HEK293 (cell line): ENCODE measurements at regions not wholly inside any gene's neighbourhood (a gene's known extent, or its start where the extent isn't known, plus 50 kb on each side); places are given as distances from the start of the nearest gene placed in this dataset.

Experiments
- MYNN ChIP-seq: fragments of 450-650 bp; formaldehyde crosslinking; IDR thresholded peaks from 2 replicates; pipeline ENCODE4 v1.5.1; 2016; ENCODE audit warnings: missing biosample characterization, missing genetic modification characterization, borderline replicate concordance
- ZNF239 ChIP-seq: fragments of 450-650 bp; formaldehyde crosslinking; IDR thresholded peaks from 2 replicates; pipeline ENCODE4 v1.5.1; 2016; ENCODE audit warnings: missing biosample characterization, missing genetic modification characterization
- ZNF416 ChIP-seq: fragments of 450-650 bp; formaldehyde crosslinking; IDR thresholded peaks from 2 replicates; pipeline ENCODE4 v1.5.1; 2016; ENCODE audit warnings: missing biosample characterization, missing genetic modification characterization
- ZNF433 ChIP-seq: fragments of 450-650 bp; formaldehyde crosslinking; IDR thresholded peaks from 2 replicates; pipeline ENCODE4 v1.5.1; 2016; ENCODE audit warnings: missing biosample characterization, missing genetic modification characterization, low read depth
- ZNF549 ChIP-seq: fragments of 450-650 bp; IDR thresholded peaks from 2 replicates; pipeline ENCODE4 v1.5.1; 2018; ENCODE audit warnings: missing biosample characterization, missing genetic modification characterization, mild to moderate bottlenecking, inconsistent platforms, moderate library complexity
- TF ChIP-seq, protein P1 (sequence below): fragments of 450-650 bp; formaldehyde crosslinking; IDR thresholded peaks from 2 replicates; pipeline ENCODE4 v1.5.1; 2016; ENCODE audit warnings: missing biosample characterization, missing genetic modification characterization
- TF ChIP-seq, protein P2 (sequence below): fragments of 450-650 bp; formaldehyde crosslinking; IDR thresholded peaks from 2 replicates; pipeline ENCODE4 v1.5.1; 2016; ENCODE audit warnings: missing biosample characterization, missing genetic modification characterization
- TF ChIP-seq, protein P3 (sequence below): fragments of 450-650 bp; IDR thresholded peaks from 2 replicates; pipeline ENCODE4 v1.5.1; 2018; ENCODE audit warnings: missing biosample characterization, missing genetic modification characterization
- TF ChIP-seq, protein P4 (sequence below): fragments of 450-650 bp; formaldehyde crosslinking; IDR thresholded peaks from 2 replicates; pipeline ENCODE4 v1.5.1; 2016; ENCODE audit warnings: missing biosample characterization, missing genetic modification characterization, low read depth
- TF ChIP-seq, protein P5 (sequence below): fragments of 450-650 bp; formaldehyde crosslinking; IDR thresholded peaks from 2 replicates; pipeline ENCODE4 v1.5.1; 2017; ENCODE audit warnings: missing biosample characterization, missing genetic modification characterization

DNA sequence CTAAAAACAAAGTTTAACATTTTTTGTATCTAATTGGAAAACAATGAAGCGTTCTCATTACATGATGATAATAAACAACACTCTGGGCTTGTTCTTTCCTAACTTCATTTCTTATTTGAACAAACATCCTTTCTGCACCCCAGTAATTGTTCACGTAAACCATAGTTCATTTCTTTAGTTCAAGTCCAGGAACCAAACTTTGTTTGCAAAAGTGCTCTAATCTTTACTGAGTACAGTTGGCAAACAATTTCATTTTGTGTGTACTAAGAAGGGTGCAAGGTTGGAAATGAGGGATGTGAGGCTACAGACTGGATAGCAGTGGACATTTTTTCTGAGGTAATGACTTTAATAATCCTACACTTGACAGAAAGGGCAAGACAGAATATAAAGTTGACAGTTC lies 113.5 kb downstream of the NREP start:
- TF ChIP-seq ZNF433 (tag by site-specific recombination) = no peak
- TF ChIP-seq, protein P1, sequence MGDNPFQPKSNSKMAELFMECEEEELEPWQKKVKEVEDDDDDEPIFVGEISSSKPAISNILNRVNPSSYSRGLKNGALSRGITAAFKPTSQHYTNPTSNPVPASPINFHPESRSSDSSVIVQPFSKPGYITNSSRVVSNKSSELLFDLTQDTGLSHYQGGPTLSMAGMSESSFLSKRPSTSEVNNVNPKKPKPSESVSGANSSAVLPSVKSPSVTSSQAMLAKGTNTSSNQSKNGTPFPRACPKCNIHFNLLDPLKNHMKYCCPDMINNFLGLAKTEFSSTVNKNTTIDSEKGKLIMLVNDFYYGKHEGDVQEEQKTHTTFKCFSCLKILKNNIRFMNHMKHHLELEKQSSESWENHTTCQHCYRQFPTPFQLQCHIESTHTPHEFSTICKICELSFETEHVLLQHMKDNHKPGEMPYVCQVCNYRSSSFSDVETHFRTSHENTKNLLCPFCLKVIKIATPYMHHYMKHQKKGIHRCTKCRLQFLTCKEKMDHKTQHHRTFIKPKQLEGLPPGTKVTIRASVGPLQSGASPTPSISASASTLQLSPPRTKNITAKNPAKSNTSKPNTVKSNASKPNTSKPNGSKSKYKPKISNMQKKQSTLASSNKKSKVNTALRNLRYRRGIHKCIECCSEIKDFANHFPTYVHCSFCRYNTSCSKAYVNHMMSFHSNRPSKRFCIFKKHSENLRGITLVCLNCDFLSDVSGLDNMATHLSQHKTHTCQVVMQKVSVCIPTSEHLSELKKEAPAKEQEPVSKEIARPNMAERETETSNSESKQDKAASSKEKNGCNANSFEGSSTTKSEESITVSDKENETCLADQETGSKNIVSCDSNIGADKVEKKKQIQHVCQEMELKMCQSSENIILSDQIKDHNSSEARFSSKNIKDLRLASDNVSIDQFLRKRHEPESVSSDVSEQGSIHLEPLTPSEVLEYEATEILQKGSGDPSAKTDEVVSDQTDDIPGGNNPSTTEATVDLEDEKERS (tag by site-specific recombination) = no peak
- TF ChIP-seq, protein P2, sequence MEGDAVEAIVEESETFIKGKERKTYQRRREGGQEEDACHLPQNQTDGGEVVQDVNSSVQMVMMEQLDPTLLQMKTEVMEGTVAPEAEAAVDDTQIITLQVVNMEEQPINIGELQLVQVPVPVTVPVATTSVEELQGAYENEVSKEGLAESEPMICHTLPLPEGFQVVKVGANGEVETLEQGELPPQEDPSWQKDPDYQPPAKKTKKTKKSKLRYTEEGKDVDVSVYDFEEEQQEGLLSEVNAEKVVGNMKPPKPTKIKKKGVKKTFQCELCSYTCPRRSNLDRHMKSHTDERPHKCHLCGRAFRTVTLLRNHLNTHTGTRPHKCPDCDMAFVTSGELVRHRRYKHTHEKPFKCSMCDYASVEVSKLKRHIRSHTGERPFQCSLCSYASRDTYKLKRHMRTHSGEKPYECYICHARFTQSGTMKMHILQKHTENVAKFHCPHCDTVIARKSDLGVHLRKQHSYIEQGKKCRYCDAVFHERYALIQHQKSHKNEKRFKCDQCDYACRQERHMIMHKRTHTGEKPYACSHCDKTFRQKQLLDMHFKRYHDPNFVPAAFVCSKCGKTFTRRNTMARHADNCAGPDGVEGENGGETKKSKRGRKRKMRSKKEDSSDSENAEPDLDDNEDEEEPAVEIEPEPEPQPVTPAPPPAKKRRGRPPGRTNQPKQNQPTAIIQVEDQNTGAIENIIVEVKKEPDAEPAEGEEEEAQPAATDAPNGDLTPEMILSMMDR = no peak
- TF ChIP-seq ZNF239 = no peak
- TF ChIP-seq, protein P3, sequence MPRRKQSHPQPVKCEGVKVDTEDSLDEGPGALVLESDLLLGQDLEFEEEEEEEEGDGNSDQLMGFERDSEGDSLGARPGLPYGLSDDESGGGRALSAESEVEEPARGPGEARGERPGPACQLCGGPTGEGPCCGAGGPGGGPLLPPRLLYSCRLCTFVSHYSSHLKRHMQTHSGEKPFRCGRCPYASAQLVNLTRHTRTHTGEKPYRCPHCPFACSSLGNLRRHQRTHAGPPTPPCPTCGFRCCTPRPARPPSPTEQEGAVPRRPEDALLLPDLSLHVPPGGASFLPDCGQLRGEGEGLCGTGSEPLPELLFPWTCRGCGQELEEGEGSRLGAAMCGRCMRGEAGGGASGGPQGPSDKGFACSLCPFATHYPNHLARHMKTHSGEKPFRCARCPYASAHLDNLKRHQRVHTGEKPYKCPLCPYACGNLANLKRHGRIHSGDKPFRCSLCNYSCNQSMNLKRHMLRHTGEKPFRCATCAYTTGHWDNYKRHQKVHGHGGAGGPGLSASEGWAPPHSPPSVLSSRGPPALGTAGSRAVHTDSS = no peak
- TF ChIP-seq ZNF549 (tag by site-specific recombination) = no peak
- TF ChIP-seq, protein P4, sequence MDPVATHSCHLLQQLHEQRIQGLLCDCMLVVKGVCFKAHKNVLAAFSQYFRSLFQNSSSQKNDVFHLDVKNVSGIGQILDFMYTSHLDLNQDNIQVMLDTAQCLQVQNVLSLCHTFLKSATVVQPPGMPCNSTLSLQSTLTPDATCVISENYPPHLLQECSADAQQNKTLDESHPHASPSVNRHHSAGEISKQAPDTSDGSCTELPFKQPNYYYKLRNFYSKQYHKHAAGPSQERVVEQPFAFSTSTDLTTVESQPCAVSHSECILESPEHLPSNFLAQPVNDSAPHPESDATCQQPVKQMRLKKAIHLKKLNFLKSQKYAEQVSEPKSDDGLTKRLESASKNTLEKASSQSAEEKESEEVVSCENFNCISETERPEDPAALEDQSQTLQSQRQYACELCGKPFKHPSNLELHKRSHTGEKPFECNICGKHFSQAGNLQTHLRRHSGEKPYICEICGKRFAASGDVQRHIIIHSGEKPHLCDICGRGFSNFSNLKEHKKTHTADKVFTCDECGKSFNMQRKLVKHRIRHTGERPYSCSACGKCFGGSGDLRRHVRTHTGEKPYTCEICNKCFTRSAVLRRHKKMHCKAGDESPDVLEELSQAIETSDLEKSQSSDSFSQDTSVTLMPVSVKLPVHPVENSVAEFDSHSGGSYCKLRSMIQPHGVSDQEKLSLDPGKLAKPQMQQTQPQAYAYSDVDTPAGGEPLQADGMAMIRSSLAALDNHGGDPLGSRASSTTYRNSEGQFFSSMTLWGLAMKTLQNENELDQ (tag by site-specific recombination) = no peak
- TF ChIP-seq ZNF416 = no peak
- TF ChIP-seq, protein P5, sequence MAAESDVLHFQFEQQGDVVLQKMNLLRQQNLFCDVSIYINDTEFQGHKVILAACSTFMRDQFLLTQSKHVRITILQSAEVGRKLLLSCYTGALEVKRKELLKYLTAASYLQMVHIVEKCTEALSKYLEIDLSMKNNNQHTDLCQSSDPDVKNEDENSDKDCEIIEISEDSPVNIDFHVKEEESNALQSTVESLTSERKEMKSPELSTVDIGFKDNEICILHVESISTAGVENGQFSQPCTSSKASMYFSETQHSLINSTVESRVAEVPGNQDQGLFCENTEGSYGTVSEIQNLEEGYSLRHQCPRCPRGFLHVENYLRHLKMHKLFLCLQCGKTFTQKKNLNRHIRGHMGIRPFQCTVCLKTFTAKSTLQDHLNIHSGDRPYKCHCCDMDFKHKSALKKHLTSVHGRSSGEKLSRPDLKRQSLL (tag by site-specific recombination) = no peak
- TF ChIP-seq MYNN (tag by site-specific recombination) = no peak
